Esophagus squamous epithelium (tissue), 4 donors: ENCODE measurements at regions not wholly inside any gene's neighbourhood (a gene's known extent, or its start where the extent isn't known, plus 50 kb on each side); places are given as distances from the start of the nearest gene placed in this dataset.

ENCODE experiments used
- POLR2A ChIP-seq, 4 donors: fragments of 450-650 bp; IDR thresholded peaks; one replicate each; pipeline ENCODE4 v1.6.1; 2017; ENCODE audit warnings: antibody characterized with exemption in 4 of 4, mild to moderate bottlenecking in 4 of 4, moderate library complexity in 3 of 4
- TF ChIP-seq, protein P1 (sequence below), 6 experiments: fragments of 450-650 bp in 4 of 6; fragments of 200-600 bp in 2 of 6; sonication (generic) in 2 of 6; IDR thresholded peaks; one replicate each; pipeline ENCODE4 v1.5.1; 2016 to 2019; ENCODE audit warnings: antibody characterized with exemption in 6 of 6, mild to moderate bottlenecking in 4 of 6, moderate library complexity in 4 of 6

- TF ChIP-seq, protein P1, sequence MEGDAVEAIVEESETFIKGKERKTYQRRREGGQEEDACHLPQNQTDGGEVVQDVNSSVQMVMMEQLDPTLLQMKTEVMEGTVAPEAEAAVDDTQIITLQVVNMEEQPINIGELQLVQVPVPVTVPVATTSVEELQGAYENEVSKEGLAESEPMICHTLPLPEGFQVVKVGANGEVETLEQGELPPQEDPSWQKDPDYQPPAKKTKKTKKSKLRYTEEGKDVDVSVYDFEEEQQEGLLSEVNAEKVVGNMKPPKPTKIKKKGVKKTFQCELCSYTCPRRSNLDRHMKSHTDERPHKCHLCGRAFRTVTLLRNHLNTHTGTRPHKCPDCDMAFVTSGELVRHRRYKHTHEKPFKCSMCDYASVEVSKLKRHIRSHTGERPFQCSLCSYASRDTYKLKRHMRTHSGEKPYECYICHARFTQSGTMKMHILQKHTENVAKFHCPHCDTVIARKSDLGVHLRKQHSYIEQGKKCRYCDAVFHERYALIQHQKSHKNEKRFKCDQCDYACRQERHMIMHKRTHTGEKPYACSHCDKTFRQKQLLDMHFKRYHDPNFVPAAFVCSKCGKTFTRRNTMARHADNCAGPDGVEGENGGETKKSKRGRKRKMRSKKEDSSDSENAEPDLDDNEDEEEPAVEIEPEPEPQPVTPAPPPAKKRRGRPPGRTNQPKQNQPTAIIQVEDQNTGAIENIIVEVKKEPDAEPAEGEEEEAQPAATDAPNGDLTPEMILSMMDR (IDR thresholded peaks at IDR 0.05), result no peak
- TF ChIP-seq POLR2A (IDR thresholded peaks at IDR 0.05), result no peak
Measured at GRCh38 chr2:83233781-83234180, 1225.3 kb downstream of the SUCLG1 start.
